Activated B cell treated with CpG ODN at 0.5 μM for 24 hours (primary cell): ENCODE measurements at regions not wholly inside any gene's neighbourhood (a gene's known extent, or its start where the extent isn't known, plus 50 kb on each side); places are given as distances from the start of the nearest gene placed in this dataset.

Source experiments
- ATAC-seq: fragments of 200-7000 bp; cut with Tn5 transposase; one replicate; pipeline ENCODE4 v1.10.0; 2021; ENCODE audit warnings: low read depth, mild to moderate bottlenecking, moderate library complexity
- CTCF ChIA-PET: fragments of 350-600 bp; sonication (Branson Sonifier 250); formaldehyde crosslinking; loops from one replicate; lab custom pipeline; 2021; ENCODE audit warnings: antibody characterized with exemption; lab: Charles Lee
- POLR2A ChIA-PET: fragments of 350-600 bp; sonication (Branson Sonifier 250); formaldehyde crosslinking; loops from one replicate; lab custom pipeline; 2021; ENCODE audit warnings: antibody characterized with exemption; lab: Charles Lee
- DNase-seq: peaks from one replicate; pipeline ENCODE4 v3.0.0; 2022
- H3K27ac Mint-ChIP-seq: one replicate; pipeline ENCODE4 v1.8.0; 2020; ENCODE audit warnings: mixed read lengths
- H3K27me3 Mint-ChIP-seq: one replicate; pipeline ENCODE4 v1.8.0; 2021; ENCODE audit warnings: mixed read lengths
- H3K36me3 Mint-ChIP-seq: one replicate; pipeline ENCODE4 v1.8.0; 2021; ENCODE audit warnings: low read depth, mixed read lengths
- H3K4me1 Mint-ChIP-seq: one replicate; pipeline ENCODE4 v1.8.0; 2021; ENCODE audit warnings: mixed read lengths
- H3K4me3 Mint-ChIP-seq: one replicate; pipeline ENCODE4 v1.8.0; 2020; ENCODE audit warnings: mild to moderate bottlenecking, mixed read lengths
- H3K9me3 Mint-ChIP-seq: one replicate; pipeline ENCODE4 v1.8.0; 2020; ENCODE audit warnings: mixed read lengths
- intact Hi-C: fragments of 100-400 bp; cut with micrococcal nuclease; formaldehyde crosslinking; loops from one replicate; pipeline ENCODE4 v1.15.1; 2024
- TF ChIP-seq, protein P1 (sequence below): fragments of 200-600 bp; IDR thresholded peaks from one replicate; pipeline ENCODE4 v1.8.0; 2022; ENCODE audit warnings: antibody characterized with exemption, mild to moderate bottlenecking

DNA sequence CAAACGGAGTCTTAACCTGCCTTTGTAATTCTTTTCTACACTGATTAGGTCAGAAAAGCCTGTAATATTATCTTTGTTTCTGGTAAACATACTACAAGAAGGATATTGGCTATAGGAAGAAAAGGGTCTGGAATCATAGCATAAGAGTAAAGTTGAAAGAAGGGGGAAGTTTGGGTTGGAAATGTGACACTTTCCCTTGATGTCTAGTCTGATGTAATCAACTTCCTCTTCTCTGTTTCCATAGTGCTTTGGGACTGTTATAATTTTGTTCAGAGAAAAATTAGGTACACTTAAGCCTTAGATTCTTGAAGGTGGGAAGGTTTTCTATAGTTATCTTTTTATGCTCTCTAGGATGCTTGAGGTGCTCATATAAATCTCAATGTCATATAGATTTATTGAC lies 322.2 kb downstream of the AEBP2 start:
- intact Hi-C loops: no loop called here
- Mint-ChIP-seq H3K36me3 (no peaks in the 10 kb centered on the region), H3K4me1 (no peaks in the 10 kb centered on the region), H3K9me3 (peaks cover 9% of the 10 kb centered on the region), H3K4me3 (no peak overlapping the region), H3K27ac (no peak overlapping the region), H3K27me3 (no peaks in the 10 kb centered on the region)
- no peak for DNase-seq
- ATAC-seq: no peak
- ChIA-PET POLR2A (no interaction called here), CTCF (no interaction called here)
- TF ChIP-seq, protein P1, sequence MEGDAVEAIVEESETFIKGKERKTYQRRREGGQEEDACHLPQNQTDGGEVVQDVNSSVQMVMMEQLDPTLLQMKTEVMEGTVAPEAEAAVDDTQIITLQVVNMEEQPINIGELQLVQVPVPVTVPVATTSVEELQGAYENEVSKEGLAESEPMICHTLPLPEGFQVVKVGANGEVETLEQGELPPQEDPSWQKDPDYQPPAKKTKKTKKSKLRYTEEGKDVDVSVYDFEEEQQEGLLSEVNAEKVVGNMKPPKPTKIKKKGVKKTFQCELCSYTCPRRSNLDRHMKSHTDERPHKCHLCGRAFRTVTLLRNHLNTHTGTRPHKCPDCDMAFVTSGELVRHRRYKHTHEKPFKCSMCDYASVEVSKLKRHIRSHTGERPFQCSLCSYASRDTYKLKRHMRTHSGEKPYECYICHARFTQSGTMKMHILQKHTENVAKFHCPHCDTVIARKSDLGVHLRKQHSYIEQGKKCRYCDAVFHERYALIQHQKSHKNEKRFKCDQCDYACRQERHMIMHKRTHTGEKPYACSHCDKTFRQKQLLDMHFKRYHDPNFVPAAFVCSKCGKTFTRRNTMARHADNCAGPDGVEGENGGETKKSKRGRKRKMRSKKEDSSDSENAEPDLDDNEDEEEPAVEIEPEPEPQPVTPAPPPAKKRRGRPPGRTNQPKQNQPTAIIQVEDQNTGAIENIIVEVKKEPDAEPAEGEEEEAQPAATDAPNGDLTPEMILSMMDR: no peak

- intact Hi-C loops: no loop called here
- CTCF ChIA-PET: no interaction called here
- Mint-ChIP-seq H3K4me1 (no peaks in the 10 kb centered on the region), H3K9me3 (peaks cover 9% of the 10 kb centered on the region), H3K4me3 (no peak overlapping the region), H3K36me3 (no peaks in the 10 kb centered on the region), H3K27ac (no peak overlapping the region), H3K27me3 (no peaks in the 10 kb centered on the region)
- TF ChIP-seq, protein P1: no peak
- no peak for ATAC-seq
- no peak for DNase-seq
- POLR2A ChIA-PET: no interaction called here
These were observed 324.2 kb downstream of the AEBP2 start for GRCh38 chr12:19763488-19763887.

DNA sequence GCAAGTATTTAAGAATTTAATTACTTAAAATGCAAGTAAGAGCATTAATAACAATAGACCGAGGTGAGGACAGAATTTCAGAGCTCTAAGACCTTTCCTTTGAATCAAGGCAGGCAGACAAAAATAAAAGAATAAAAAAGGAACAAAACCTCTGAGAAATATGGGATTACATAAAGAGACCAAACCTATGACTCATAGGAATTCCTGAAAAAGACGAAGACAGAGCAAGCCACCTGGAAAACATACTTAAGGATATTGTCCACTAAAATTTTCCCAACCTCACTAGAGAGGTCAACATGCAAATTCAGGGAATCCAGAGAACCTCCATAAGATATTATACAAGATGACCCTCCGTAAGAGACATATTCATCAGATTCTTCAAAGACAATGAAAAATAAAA lies 325.1 kb downstream of the AEBP2 start:
- H3K27ac Mint-ChIP-seq: no peak overlapping the region
- TF ChIP-seq, protein P1: no peak
- no peaks in the 10 kb centered on the region for H3K4me1 Mint-ChIP-seq
- peaks cover 9% of the 10 kb centered on the region for H3K9me3 Mint-ChIP-seq
- ChIA-PET CTCF (no interaction called here), POLR2A (no interaction called here)
- H3K36me3 Mint-ChIP-seq: no peaks in the 10 kb centered on the region
- DNase-seq: no peak
- no peak overlapping the region for H3K4me3 Mint-ChIP-seq
- intact Hi-C loops: no loop called here
- ATAC-seq: no peak
- no peaks in the 10 kb centered on the region for H3K27me3 Mint-ChIP-seq

DNA sequence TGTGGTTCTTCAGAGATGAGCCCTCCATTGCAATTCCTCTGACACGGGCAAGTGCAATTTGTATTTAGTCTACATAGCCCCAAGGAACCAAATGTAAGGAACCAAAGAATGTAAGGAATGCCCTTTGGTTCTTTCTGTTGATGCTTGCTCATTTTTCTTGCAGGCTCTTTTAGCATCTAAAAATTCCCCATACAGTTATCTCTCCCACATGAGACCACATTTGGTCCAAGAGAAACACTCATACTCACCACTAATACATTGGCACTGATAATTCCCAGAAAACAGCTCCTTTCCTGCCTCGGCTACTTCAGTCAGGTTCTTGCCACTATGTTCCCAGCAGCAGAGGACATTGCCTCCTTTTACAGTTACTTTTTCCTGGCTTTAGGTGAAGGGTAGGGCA lies 332.6 kb downstream of the AEBP2 start:
- POLR2A ChIA-PET: no interaction called here
- ATAC-seq (no peak), DNase-seq (no peak)
- Mint-ChIP-seq H3K4me1 (no peaks in the 10 kb centered on the region), H3K27me3 (no peaks in the 10 kb centered on the region), H3K36me3 (no peaks in the 10 kb centered on the region), H3K9me3 (peaks cover 2% of the 10 kb centered on the region), H3K27ac (no peak overlapping the region), H3K4me3 (no peak overlapping the region)
- intact Hi-C loops: no loop called here
- CTCF ChIA-PET: no interaction called here
- TF ChIP-seq, protein P1: no peak

GRCh38 chr12:19772776-19773175 lies 333.5 kb downstream of the AEBP2 start:
- ATAC-seq (no peak), DNase-seq (no peak)
- intact Hi-C loops: no loop called here
- Mint-ChIP-seq H3K4me1 (no peaks in the 10 kb centered on the region), H3K36me3 (no peaks in the 10 kb centered on the region), H3K9me3 (peaks cover 3% of the 10 kb centered on the region), H3K4me3 (no peak overlapping the region), H3K27ac (no peak overlapping the region), H3K27me3 (no peaks in the 10 kb centered on the region)
- ChIA-PET CTCF (no interaction called here), POLR2A (no interaction called here)
- TF ChIP-seq, protein P1: no peak
